Neural progenitor cell (in vitro differentiated cells): ENCODE measurements at regions not wholly inside any gene's neighbourhood (a gene's known extent, or its start where the extent isn't known, plus 50 kb on each side); places are given as distances from the start of the nearest gene placed in this dataset.

Experiments used
- DNase-seq: peaks from one replicate; pipeline ENCODE4 v3.0.0-alpha.2; 2016; ENCODE audit warnings: low spot score
- H2AFZ ChIP-seq: fragments of 200-600 bp; sonication (generic); replicated peaks from 2 replicates; pipeline ENCODE4 v1.6.1; 2016; ENCODE audit warnings: antibody characterized with exemption
- H3F3A ChIP-seq: fragments of 200-600 bp; sonication (generic); 2 replicates; pipeline ENCODE4 v1.6.1; 2016; ENCODE audit warnings: antibody characterized with exemption, low read depth
- H3K27ac ChIP-seq: fragments of 200-600 bp; sonication (generic); 2 replicates; pipeline ENCODE4 v1.5.1; 2016; ENCODE audit warnings: mild to moderate bottlenecking
- H3K27me3 ChIP-seq: fragments of 200-600 bp; sonication (generic); 2 replicates; pipeline ENCODE4 v1.6.1; 2016; ENCODE audit warnings: mild to moderate bottlenecking, moderate library complexity
- H3K36me3 ChIP-seq: fragments of 200-600 bp; sonication (generic); 2 replicates; pipeline ENCODE4 v1.5.1; 2016
- H3K4me1 ChIP-seq: fragments of 200-600 bp; sonication (generic); 2 replicates; pipeline ENCODE4 v1.6.1; 2016; ENCODE audit warnings: mixed run types
- H3K4me2 ChIP-seq: fragments of 200-600 bp; sonication (generic); 2 replicates; pipeline ENCODE4 v1.6.1; 2016
- H3K4me3 ChIP-seq: fragments of 200-600 bp; sonication (generic); 2 replicates; pipeline ENCODE4 v1.5.1; 2016
- H3K79me2 ChIP-seq: fragments of 200-600 bp; sonication (generic); 2 replicates; pipeline ENCODE4 v1.6.1; 2016; ENCODE audit warnings: low read depth
- H3K9ac ChIP-seq: fragments of 200-600 bp; sonication (generic); 2 replicates; pipeline ENCODE4 v1.6.1; 2016
- H3K9me3 ChIP-seq: fragments of 200-600 bp; sonication (generic); 2 replicates; pipeline ENCODE4 v1.5.1; 2016; ENCODE audit warnings: low read depth
- H4K20me1 ChIP-seq: fragments of 200-600 bp; sonication (generic); 2 replicates; pipeline ENCODE4 v1.6.1; 2016; ENCODE audit warnings: low read depth
- H3K27ac Mint-ChIP-seq: 3 replicates; pipeline ENCODE4 v1.8.0; 2021; ENCODE audit warnings: mixed read lengths
- H3K27me3 Mint-ChIP-seq: 2 replicates; pipeline ENCODE4 v1.8.0; 2022; ENCODE audit warnings: low read depth, mild to moderate bottlenecking, inconsistent platforms, moderate library complexity, mixed read lengths; ENCODE audit not compliant: insufficient read depth
- H3K36me3 Mint-ChIP-seq: 3 replicates; pipeline ENCODE4 v1.8.0; 2021; ENCODE audit warnings: mixed read lengths
- H3K4me1 Mint-ChIP-seq: 3 replicates; pipeline ENCODE4 v1.8.0; 2021; ENCODE audit warnings: mixed read lengths
- H3K4me3 Mint-ChIP-seq: 3 replicates; pipeline ENCODE4 v1.8.0; 2021; ENCODE audit warnings: mild to moderate bottlenecking, moderate library complexity, mixed read lengths
- H3K9me3 Mint-ChIP-seq: 3 replicates; pipeline ENCODE4 v1.8.0; 2020; ENCODE audit warnings: mixed read lengths
- CTCF ChIP-seq: fragments of 200-600 bp; sonication (generic); IDR thresholded peaks from 2 replicates; pipeline ENCODE4 v1.5.1; 2017; ENCODE audit warnings: antibody characterized with exemption, mild to moderate bottlenecking
- EZH2 ChIP-seq: fragments of 200-600 bp; sonication (generic); IDR thresholded peaks from 2 replicates; pipeline ENCODE4 v1.6.1; 2017; ENCODE audit warnings: antibody characterized with exemption, mild to moderate bottlenecking, moderate library complexity
- EZH2phosphoT487 ChIP-seq: fragments of 200-600 bp; sonication (generic); IDR thresholded peaks from 2 replicates; pipeline ENCODE4 v1.6.1; 2017; ENCODE audit warnings: antibody characterized with exemption

DNA sequence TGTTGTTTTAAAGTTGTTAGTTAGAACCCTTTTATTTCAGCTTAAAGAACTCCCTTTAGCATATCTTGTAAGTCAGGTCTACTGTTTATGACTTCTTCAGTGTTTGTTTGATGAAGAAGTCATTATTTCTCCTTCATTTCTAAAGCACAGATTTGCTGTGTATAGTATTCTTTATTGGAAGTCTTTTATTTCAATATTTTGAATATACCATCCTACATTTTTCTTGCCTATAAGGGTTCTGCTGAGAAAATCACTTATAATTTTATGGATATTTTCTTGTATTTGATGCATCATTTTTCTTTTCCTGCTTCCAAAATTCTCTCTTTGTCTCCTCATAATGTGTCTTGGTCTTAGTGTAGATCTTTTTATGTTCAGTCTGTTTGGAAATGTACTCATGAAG, 134.5 kb downstream of the CPXCR1 start:
- Histone ChIP-seq H4K20me1 (no peaks in the 10 kb centered on the region), H3K9ac (no peak overlapping the region), H3K4me3 (no peak overlapping the region), H3F3A (no peaks in the 10 kb centered on the region), H3K79me2 (no peaks in the 10 kb centered on the region), H3K36me3 (no peaks in the 10 kb centered on the region), H3K4me1 (no peaks in the 10 kb centered on the region), H3K27me3 (no peaks in the 10 kb centered on the region), H3K9me3 (no peaks in the 10 kb centered on the region), H3K4me2 (no peak overlapping the region), H3K27ac (no peak overlapping the region), H2AFZ (no peak overlapping the region)
- Mint-ChIP-seq H3K4me3 (no peak overlapping the region), H3K4me1 (no peaks in the 10 kb centered on the region), H3K9me3 (no peaks in the 10 kb centered on the region), H3K36me3 (no peaks in the 10 kb centered on the region), H3K27me3 (no peaks in the 10 kb centered on the region), H3K27ac (no peak overlapping the region)
- no peak for TF ChIP-seq EZH2phosphoT487
- TF ChIP-seq EZH2 = no peak
- no peak for TF ChIP-seq CTCF
- DNase-seq = no peak

GRCh38 chrX:88883200-88883599, 136.2 kb downstream of the CPXCR1 start:
- no peaks in the 10 kb centered on the region for H3K4me1 Mint-ChIP-seq
- H3K27ac ChIP-seq = no peak overlapping the region
- H3K27ac Mint-ChIP-seq = no peak overlapping the region

GRCh38 chrX:88886908-88887307, 139.9 kb downstream of the CPXCR1 start:
- H3K27ac Mint-ChIP-seq = no peak overlapping the region
- H3K4me3 Mint-ChIP-seq = no peak overlapping the region
- H3K36me3 Mint-ChIP-seq = no peaks in the 10 kb centered on the region
- H3K27me3 ChIP-seq = no peaks in the 10 kb centered on the region
- no peak overlapping the region for H3K27ac ChIP-seq
- DNase-seq = no peak
- no peaks in the 10 kb centered on the region for H4K20me1 ChIP-seq
- TF ChIP-seq CTCF = no peak
- TF ChIP-seq EZH2 = no peak
- no peak for TF ChIP-seq EZH2phosphoT487
- H3K9ac ChIP-seq = no peak overlapping the region
- H3K36me3 ChIP-seq = no peaks in the 10 kb centered on the region
- H3K4me3 ChIP-seq = no peak overlapping the region
- no peaks in the 10 kb centered on the region for H3K4me1 ChIP-seq
- H3K27me3 Mint-ChIP-seq = no peaks in the 10 kb centered on the region
- no peak overlapping the region for H3K4me2 ChIP-seq
- H2AFZ ChIP-seq = no peak overlapping the region
- H3K79me2 ChIP-seq = no peaks in the 10 kb centered on the region
- H3K4me1 Mint-ChIP-seq = no peaks in the 10 kb centered on the region
- H3K9me3 Mint-ChIP-seq = no peaks in the 10 kb centered on the region
- H3K9me3 ChIP-seq = no peaks in the 10 kb centered on the region
- no peaks in the 10 kb centered on the region for H3F3A ChIP-seq

More at GRCh38 chrX:88883200-88883599, 136.2 kb downstream of the CPXCR1 start:
- H3K4me3 ChIP-seq = no peak overlapping the region
- no peaks in the 10 kb centered on the region for H3K9me3 ChIP-seq
- DNase-seq = no peak
- H3K4me1 ChIP-seq = no peaks in the 10 kb centered on the region
- H2AFZ ChIP-seq = no peak overlapping the region
- H3F3A ChIP-seq = no peaks in the 10 kb centered on the region
- H3K9ac ChIP-seq = no peak overlapping the region
- Mint-ChIP-seq H3K36me3 (no peaks in the 10 kb centered on the region), H3K27me3 (no peaks in the 10 kb centered on the region), H3K4me3 (no peak overlapping the region), H3K9me3 (no peaks in the 10 kb centered on the region)
- H3K79me2 ChIP-seq = no peaks in the 10 kb centered on the region
- no peak overlapping the region for H3K4me2 ChIP-seq
- TF ChIP-seq EZH2 (no peak), CTCF (no peak), EZH2phosphoT487 (no peak)
- no peaks in the 10 kb centered on the region for H3K36me3 ChIP-seq
- H4K20me1 ChIP-seq = no peaks in the 10 kb centered on the region
- no peaks in the 10 kb centered on the region for H3K27me3 ChIP-seq
